Muscle of leg (tissue), 3 donors: ENCODE measurements at regions not wholly inside any gene's neighbourhood (a gene's known extent, or its start where the extent isn't known, plus 50 kb on each side); places are given as distances from the start of the nearest gene placed in this dataset.
A peak's percentile ranks its signal among the peaks of the same experiment; 100 is the strongest.

Source experiments
- DNase-seq: peaks from one replicate; pipeline ENCODE4 v3.0.0; 2013
- H3K27ac ChIP-seq: one replicate; pipeline ENCODE4 v1.5.1; 2013; ENCODE audit warnings: mild to moderate bottlenecking, low read length, control low read depth
- H3K27me3 ChIP-seq: one replicate; pipeline ENCODE4 v1.6.1; 2013; ENCODE audit warnings: low read length; ENCODE audit not compliant: control insufficient read depth, insufficient read depth
- H3K36me3 ChIP-seq: one replicate; pipeline ENCODE4 v1.6.1; 2013; ENCODE audit warnings: low read length; ENCODE audit not compliant: control insufficient read depth, insufficient read depth
- H3K4me1 ChIP-seq: one replicate; pipeline ENCODE4 v1.6.1; 2013; ENCODE audit warnings: low read length; ENCODE audit not compliant: control insufficient read depth, insufficient read depth
- H3K4me3 ChIP-seq: one replicate; pipeline ENCODE4 v1.5.1; 2013; ENCODE audit warnings: low read length, control low read depth
- H3K9me3 ChIP-seq: replicated peaks from 2 replicates; pipeline ENCODE4 v1.6.1; 2013; ENCODE audit warnings: low read depth, low read length; ENCODE audit not compliant: control insufficient read depth
- WGBS: methylation state at CpG from one replicate; pipeline ENCODE4 v1.1.5; 2013; ENCODE audit warnings: missing lambda C conversion rate; ENCODE audit not compliant: insufficient coverage; 5-methylcytosine and 5-hydroxymethylcytosine counted together

DNA sequence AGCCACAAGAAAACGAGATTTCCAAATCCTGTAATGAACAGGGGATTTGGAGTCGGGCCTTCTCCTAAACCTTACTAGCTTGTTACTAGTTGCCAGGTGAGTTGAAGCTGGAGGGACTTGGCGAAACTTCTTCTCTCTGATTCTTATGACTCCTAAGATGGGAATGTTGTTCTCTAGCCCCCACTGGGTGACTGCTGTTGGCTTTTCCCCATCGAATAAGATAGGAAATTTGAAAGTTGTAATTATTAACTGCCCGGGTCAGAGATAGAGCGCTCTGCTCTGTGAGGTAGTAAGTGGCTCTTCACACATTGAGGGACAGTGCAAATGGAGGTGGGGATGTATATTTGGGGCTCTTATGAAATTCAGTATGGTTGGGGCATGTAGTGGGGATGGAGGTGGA lies 111.2 kb upstream of the MBNL2 start:
- Histone ChIP-seq H3K4me3 (no peak overlapping the region), H3K27ac (no peak overlapping the region), H3K36me3 (no peaks in the 10 kb centered on the region), H3K4me1 (peaks cover 23% of the 10 kb centered on the region), H3K27me3 (peaks cover 2% of the 10 kb centered on the region), H3K9me3 (no peaks in the 10 kb centered on the region)
- no CpG with 5 or more reads among the region's 6 CpGs for WGBS
- DNase-seq = no peak

DNA sequence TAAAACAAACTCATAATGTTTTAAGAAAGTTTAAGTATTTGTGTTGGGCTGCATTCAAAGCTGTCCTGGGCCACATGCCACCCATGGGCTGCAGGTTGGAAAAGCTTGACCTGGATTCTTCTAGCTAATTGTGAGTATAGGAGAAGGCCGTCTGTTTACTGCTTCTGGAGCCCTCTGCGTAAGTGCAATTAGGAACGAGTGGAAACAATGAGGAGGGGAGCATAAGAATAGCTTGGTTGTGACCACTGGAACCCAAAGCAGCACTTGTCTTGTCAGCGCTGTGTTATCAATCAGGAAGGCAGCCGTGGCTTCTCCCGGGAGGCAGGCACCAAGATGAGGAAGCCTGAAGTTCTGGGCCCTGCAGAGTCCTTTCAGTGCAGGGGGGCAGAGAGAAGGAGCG lies 110.4 kb upstream of the MBNL2 start:
- Histone ChIP-seq H3K4me1 (peaks cover 25% of the 10 kb centered on the region), H3K27me3 (peaks cover 2% of the 10 kb centered on the region), H3K9me3 (no peaks in the 10 kb centered on the region), H3K4me3 (no peak overlapping the region), H3K27ac (no peak overlapping the region), H3K36me3 (no peaks in the 10 kb centered on the region)
- no peak for DNase-seq
- WGBS = 85% methylated on average over 6 of the region's 7 CpGs

DNA sequence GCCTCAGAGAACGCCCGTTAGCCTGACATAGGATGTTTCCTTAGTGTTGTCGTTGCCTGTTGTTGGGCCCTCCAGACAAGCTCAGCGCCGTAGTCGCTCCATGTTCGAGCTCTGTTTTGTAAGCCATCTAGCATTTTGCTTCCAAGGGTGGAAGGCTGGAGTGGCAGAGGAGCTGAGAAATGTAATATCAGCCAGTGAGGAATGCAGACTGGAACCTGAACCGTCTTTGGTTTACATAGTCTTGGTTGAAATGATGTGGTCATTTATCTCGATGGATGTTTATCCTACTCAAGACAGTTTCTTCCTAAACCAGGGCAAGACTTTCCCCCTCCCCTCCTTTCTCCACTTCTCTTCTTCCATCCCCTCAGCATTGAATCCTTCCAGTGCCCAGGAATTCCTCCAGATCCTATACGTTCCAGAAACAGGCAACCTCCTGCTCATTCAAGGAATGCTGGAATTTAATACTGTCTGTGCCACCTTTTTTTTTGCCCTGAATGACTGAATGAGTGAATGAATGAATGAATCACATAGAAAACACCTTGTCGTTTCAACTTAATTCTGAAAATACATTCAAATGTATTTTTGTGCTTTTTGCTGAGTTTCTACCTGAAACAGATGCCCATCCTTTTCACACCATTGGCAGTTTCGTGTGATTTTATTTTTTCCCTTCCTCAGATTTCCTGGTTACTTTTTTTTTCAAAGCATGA lies 109.5 kb upstream of the MBNL2 start:
- WGBS = 92% methylated on average over 5 of the region's 12 CpGs
- no peak for DNase-seq
- Histone ChIP-seq H3K4me1 (peaks cover 25% of the 10 kb centered on the region), H3K27me3 (peaks cover 2% of the 10 kb centered on the region), H3K4me3 (no peak overlapping the region), H3K36me3 (no peaks in the 10 kb centered on the region), H3K9me3 (no peaks in the 10 kb centered on the region), H3K27ac (no peak overlapping the region)

DNA sequence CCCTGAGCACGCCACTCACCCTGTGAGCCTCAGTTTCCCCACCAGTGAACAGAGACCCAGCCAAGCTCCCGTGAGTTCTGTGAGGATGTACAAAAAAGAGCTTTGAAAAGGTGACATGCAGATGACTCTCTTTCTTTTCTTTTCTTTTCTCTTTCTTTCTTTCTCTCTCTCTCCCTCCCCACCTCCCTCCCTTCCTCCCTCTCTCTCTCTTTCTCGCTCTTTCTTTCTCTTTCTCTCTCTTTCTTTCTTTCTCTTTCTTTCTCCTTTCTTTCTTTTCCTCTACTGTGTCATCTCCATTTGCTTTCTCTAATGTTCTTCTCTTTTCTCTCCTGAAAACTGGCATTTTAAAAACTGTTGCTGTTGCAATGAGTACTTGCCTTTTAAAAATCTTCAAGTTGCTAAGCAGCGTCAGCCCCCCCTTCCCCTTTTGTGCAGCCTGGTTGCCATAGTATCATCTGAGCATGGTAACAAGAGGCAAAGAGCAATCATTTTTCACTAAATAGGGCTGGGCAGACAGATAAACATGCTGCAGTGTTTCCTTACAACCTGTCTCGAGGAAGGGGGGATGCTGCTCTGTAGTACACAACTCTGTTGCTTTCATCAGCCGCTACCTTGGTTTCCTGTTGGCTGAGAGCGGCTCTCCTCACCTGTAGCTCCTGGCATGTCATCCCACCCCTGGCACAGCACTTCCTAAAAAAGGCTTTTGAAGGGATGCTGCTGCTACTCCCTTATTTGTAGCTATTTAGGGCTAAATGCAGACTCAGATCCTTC lies 108.7 kb upstream of the MBNL2 start:
- peaks cover 25% of the 10 kb centered on the region for H3K4me1 ChIP-seq
- DNase-seq = peak; percentile 44
- H3K27me3 ChIP-seq = peaks cover 2% of the 10 kb centered on the region
- no peaks in the 10 kb centered on the region for H3K36me3 ChIP-seq
- no peaks in the 10 kb centered on the region for H3K9me3 ChIP-seq
- H3K27ac ChIP-seq = no peak overlapping the region
- H3K4me3 ChIP-seq = no peak overlapping the region
- WGBS = 45% methylated on average over 2 of the region's 7 CpGs

DNA sequence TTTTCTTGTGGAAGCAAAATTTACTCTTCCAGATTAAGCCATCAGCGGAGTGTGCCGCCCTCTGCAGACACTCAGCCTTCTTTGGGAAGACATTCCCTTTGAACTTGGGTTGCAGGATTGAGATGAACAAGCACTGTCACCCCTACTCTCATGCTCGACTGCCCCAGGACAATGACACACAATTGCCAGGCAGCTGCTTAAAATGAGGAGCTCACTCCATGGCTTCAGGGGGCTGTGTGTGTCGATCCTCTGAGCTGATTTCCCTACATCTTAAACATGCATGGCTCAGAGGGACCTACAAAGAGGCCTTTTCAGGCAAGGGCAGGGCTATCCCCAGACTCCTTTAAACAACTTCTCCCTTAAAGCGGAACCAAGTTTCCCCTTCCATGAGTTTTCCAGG lies 107.5 kb upstream of the MBNL2 start:
- H3K36me3 ChIP-seq = no peaks in the 10 kb centered on the region
- WGBS = 67% methylated on average over 4 of the region's 5 CpGs
- DNase-seq = no peak
- H3K4me1 ChIP-seq = peaks cover 19% of the 10 kb centered on the region
- no peaks in the 10 kb centered on the region for H3K27me3 ChIP-seq
- H3K27ac ChIP-seq = no peak overlapping the region
- H3K4me3 ChIP-seq = no peak overlapping the region
- no peaks in the 10 kb centered on the region for H3K9me3 ChIP-seq

DNA sequence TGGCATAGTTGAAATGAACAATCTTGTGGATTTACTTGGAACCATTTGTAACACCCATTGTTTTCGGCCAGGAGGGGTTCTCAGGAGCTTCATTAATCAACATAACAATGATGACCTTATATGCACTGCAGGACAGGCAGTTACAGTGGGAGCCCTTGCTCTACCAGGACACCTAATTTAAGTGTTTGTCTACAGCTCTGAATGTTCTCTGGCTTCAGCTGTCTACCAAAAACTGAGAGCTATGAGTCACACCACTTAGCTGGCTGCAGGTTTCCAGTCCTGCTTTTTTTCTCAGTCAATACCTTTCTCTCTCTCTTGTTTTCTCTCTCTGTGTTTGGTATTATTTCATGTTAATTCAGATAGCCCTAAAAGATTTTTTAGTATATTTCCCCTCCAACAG lies 105.4 kb upstream of the MBNL2 start:
- Histone ChIP-seq H3K27ac (no peak overlapping the region), H3K9me3 (no peaks in the 10 kb centered on the region), H3K27me3 (no peaks in the 10 kb centered on the region), H3K4me1 (peaks cover 15% of the 10 kb centered on the region), H3K36me3 (no peaks in the 10 kb centered on the region), H3K4me3 (no peak overlapping the region)
- 86% methylated on average over 1 of the region's 1 CpG for WGBS
- DNase-seq = no peak

DNA sequence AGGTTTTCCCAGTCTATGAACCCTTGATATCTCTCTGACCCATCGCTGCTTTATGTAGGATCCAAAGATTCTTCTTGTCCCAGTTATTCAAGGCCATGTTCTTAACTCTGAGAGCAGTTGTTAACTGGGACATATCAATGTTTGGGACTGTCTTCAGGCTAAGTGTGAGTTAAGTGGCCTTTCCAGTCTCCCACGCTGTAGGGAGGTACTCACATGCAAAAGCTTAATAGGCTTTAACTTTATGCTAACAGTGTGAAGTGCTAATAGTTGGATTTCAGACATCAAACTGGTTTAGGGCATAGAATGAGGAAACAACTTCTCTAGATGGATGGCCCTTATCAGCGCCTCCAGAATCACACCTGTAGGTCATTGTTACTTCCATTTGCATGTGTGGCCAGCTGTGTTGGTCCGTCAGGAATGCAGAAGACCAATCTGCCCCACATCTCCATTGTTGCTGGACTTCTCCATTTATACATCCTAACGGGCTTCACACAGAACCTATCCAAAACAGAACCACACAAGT lies 104.7 kb upstream of the MBNL2 start:
- 98% methylated on average over 4 of the region's 5 CpGs for WGBS
- H3K4me1 ChIP-seq = peaks cover 15% of the 10 kb centered on the region
- no peak for DNase-seq
- H3K4me3 ChIP-seq = no peak overlapping the region
- no peaks in the 10 kb centered on the region for H3K36me3 ChIP-seq
- no peaks in the 10 kb centered on the region for H3K9me3 ChIP-seq
- no peaks in the 10 kb centered on the region for H3K27me3 ChIP-seq
- no peak overlapping the region for H3K27ac ChIP-seq

DNA sequence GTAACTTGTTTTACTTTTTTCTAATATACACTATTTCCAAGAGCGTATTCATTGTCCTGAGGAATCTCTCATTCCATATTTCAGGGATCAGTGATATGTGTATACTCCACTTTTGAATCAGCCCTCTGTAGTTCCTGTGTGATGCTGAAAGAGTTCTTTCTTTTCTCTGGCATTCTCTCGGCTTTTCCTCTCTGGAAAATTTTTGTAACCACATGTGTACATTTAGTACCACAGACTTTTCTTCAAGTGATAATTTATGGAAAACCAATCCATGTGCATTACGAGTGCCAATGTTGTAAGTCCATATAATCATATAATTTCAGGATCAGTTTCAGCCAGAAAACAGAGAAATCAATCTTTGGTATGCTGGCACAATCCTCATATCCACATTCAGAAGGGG lies 102.2 kb upstream of the MBNL2 start:
- H3K27me3 ChIP-seq = no peaks in the 10 kb centered on the region
- H3K4me1 ChIP-seq = peaks cover 9% of the 10 kb centered on the region
- H3K36me3 ChIP-seq = no peaks in the 10 kb centered on the region
- no peak overlapping the region for H3K27ac ChIP-seq
- peak; percentile 84 for DNase-seq
- no CpG with 5 or more reads among the region's 3 CpGs for WGBS
- H3K9me3 ChIP-seq = no peaks in the 10 kb centered on the region
- no peak overlapping the region for H3K4me3 ChIP-seq

DNA sequence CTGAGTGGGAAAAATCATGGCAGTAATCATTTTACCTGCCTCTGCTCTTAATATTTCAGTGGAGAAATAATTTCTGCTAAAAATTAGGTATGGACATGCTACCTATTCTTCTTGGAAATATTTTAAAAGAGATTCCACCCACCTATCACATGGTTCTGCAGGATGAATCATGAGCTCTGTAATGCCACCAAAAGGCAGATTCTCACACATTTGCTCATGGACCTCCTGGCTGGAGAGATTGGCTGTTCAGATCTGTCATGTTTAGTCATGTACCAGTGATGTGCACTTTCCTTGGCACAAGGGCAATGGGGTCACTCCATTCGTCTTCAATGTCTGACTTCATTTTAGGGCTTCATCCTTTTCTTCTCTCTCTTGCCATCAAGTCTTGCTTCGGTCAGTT lies 101.8 kb upstream of the MBNL2 start:
- no peak for DNase-seq
- H3K27me3 ChIP-seq = no peaks in the 10 kb centered on the region
- H3K4me1 ChIP-seq = peaks cover 9% of the 10 kb centered on the region
- no peaks in the 10 kb centered on the region for H3K9me3 ChIP-seq
- H3K27ac ChIP-seq = no peak overlapping the region
- no peaks in the 10 kb centered on the region for H3K36me3 ChIP-seq
- H3K4me3 ChIP-seq = no peak overlapping the region
- WGBS = 78% methylated on average over 2 of the region's 2 CpGs

DNA sequence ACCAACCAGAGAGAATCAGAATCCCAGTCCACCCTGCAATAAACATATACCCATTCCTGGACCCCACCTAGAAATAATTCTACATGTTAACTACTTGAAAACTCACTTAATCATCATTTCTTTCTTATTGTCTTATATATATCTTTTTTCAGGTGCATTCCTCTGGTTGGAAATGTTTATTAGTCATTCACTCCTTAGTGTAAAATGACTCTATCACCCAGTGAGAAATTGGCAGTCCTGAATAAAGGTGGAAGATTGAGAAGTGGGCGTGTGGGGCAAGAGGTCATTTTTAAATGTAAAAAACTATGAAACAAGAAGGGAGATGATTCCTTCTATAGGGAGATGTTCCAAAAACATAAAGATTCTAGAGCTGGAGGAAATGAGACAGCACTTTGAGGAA lies 101.2 kb upstream of the MBNL2 start:
- Histone ChIP-seq H3K4me3 (no peak overlapping the region), H3K9me3 (no peaks in the 10 kb centered on the region), H3K27me3 (no peaks in the 10 kb centered on the region), H3K27ac (no peak overlapping the region), H3K36me3 (no peaks in the 10 kb centered on the region), H3K4me1 (peaks cover 11% of the 10 kb centered on the region)
- WGBS = no CpG with 5 or more reads among the region's 1 CpG
- DNase-seq = no peak
